K562 (cell line): ENCODE measurements at regions not wholly inside any gene's neighbourhood (a gene's known extent, or its start where the extent isn't known, plus 50 kb on each side); places are given as distances from the start of the nearest gene placed in this dataset.

Source experiments
- ATAC-seq: fragments of 200-7000 bp; cut with Tn5 transposase; 3 replicates; pipeline ENCODE4 v1.9.1; 2020; ENCODE audit warnings: moderate library complexity
- BruUV-seq: library from RNA; stranded (reverse); fragments of 400-500 nt; replicated peaks from 2 replicates; lab custom pipeline; 2021; lab: Mats Ljungman, UMichigan
- CTCF ChIA-PET: fragments of 300-600 bp; formaldehyde crosslinking; extraction: SDS; loops from one replicate; lab custom pipeline; 2021; ENCODE audit warnings: low intra/inter-chr PET ratio; lab: Yijun Ruan, JAX
- POLR2A ChIA-PET: fragments of 300-600, 350-650 bp; sonication (Branson Sonifier 250); formaldehyde crosslinking; extraction: SDS; loops from one replicate; lab custom pipeline; 2021; ENCODE audit warnings: antibody characterized with exemption, inconsistent platforms; lab: Yijun Ruan, JAX
- DNase-seq, 4 experiments: peaks; one replicate each; pipeline versions ENCODE4 v3.0.0 to v3.0.0-alpha.2; 2011 to 2018; ENCODE audit warnings: low spot score in 3 of 4, mixed read lengths in 3 of 4; ENCODE audit errors: extremely low read depth in 1 of 4
- FAIRE-seq: peaks from 2 replicates; lab custom pipeline; 2011; peaks lifted over from hg19 to GRCh38; lab: Jason Lieb, UNC
- H2AFZ ChIP-seq: 2 replicates; pipeline ENCODE4 v1.6.0; 2011; ENCODE audit warnings: low read depth, low read length, control low read depth, inconsistent platforms
- H3K27ac ChIP-seq: fragments of 200-600 bp; 3 replicates; pipeline ENCODE4 v1.8.0; 2011; ENCODE audit warnings: low read depth, mild to moderate bottlenecking, control low read depth, inconsistent platforms, low read length, moderate library complexity, mixed read lengths; ENCODE audit errors: extremely low read depth
- H3K27me3 ChIP-seq, 2 experiments: fragments of 300-600 bp in 1 of 2; 2 replicates in 1 of 2; 3 replicates in 1 of 2; pipeline versions ENCODE4 v1.6.0 to v1.8.0; 2011; ENCODE audit warnings: inconsistent platforms in 2 of 2, low read length in 2 of 2, mild to moderate bottlenecking in 1 of 2, mixed read lengths in 1 of 2, moderate library complexity in 1 of 2; ENCODE audit not compliant: control insufficient read depth in 2 of 2, insufficient read depth in 2 of 2
- H3K36me3 ChIP-seq: fragments of 300-600 bp; 3 replicates; pipeline ENCODE4 v1.8.0; 2011; ENCODE audit warnings: mild to moderate bottlenecking, low read length, inconsistent platforms; ENCODE audit not compliant: control insufficient read depth, insufficient read depth
- H3K4me1 ChIP-seq, 2 experiments: fragments of 200-600 bp in 1 of 2; replicated peaks in 1 of 2; 2 replicates in 1 of 2; 3 replicates in 1 of 2; pipeline versions ENCODE4 v1.5.1 to v1.8.0; 2011; ENCODE audit warnings: inconsistent platforms in 2 of 2, low read length in 2 of 2, mild to moderate bottlenecking in 1 of 2, mixed read lengths in 1 of 2, moderate library complexity in 1 of 2; ENCODE audit not compliant: control insufficient read depth in 2 of 2, insufficient read depth in 2 of 2
- H3K4me2 ChIP-seq: 2 replicates; pipeline ENCODE4 v1.6.1; 2011; ENCODE audit warnings: low read length, control low read depth, inconsistent platforms, mixed read lengths; ENCODE audit not compliant: insufficient read depth
- H3K4me3 ChIP-seq: fragments of 200-600 bp; sonication (generic), shearing (Covaris generic); 2 replicates; pipeline ENCODE4 v1.5.1; 2016; ENCODE audit warnings: control low read depth, inconsistent platforms
- H3K79me2 ChIP-seq: fragments of 200-600 bp; 3 replicates; pipeline ENCODE4 v1.8.0; 2011; ENCODE audit warnings: low read length, inconsistent platforms; ENCODE audit not compliant: control insufficient read depth, insufficient read depth
- H3K9ac ChIP-seq, 2 experiments: 2 replicates each; pipeline versions ENCODE4 v1.6.0 to v1.6.1; 2011; ENCODE audit warnings: low read depth in 2 of 2, low read length in 2 of 2, control low read depth in 1 of 2, inconsistent platforms in 1 of 2, mild to moderate bottlenecking in 1 of 2, mixed read lengths in 1 of 2; ENCODE audit not compliant: insufficient read depth in 1 of 2
- H3K9me1 ChIP-seq: one replicate; pipeline ENCODE4 v1.6.0; 2011; ENCODE audit warnings: inconsistent platforms, mild to moderate bottlenecking, low read length, moderate library complexity; ENCODE audit not compliant: control insufficient read depth, insufficient read depth
- H3K9me3 ChIP-seq: replicated peaks from 2 replicates; pipeline ENCODE4 v1.5.1; 2011; ENCODE audit warnings: low read depth, low read length, inconsistent platforms; ENCODE audit not compliant: control insufficient read depth, insufficient read depth
- H4K20me1 ChIP-seq: replicated peaks from 2 replicates; pipeline ENCODE4 v1.6.1; 2011; ENCODE audit warnings: low read length, inconsistent platforms, mixed read lengths; ENCODE audit not compliant: control insufficient read depth, insufficient read depth
- E2F5 ChIP-seq: sonication (generic); formaldehyde crosslinking; IDR thresholded peaks from 2 replicates; pipeline ENCODE4 v1.8.0; 2022; ENCODE audit warnings: mild to moderate bottlenecking, missing genetic modification reagents
- FUS ChIP-seq: fragments of 200-400 bp; formaldehyde crosslinking; optimal IDR thresholded peaks from 2 replicates; pipeline ENCODE3; 2017; ENCODE audit warnings: low read depth, low read length
- GABPB1 ChIP-seq: sonication (generic); formaldehyde crosslinking; IDR thresholded peaks from 2 replicates; pipeline ENCODE4 v1.8.0; 2022; ENCODE audit warnings: mild to moderate bottlenecking, missing genetic modification reagents
- HDAC3 ChIP-seq: fragments of 450-650 bp; IDR thresholded peaks from 2 replicates; pipeline ENCODE4 v1.6.1; 2018; ENCODE audit warnings: borderline replicate concordance, mild to moderate bottlenecking, moderate library complexity; ENCODE audit not compliant: partially characterized antibody
- LARP7 ChIP-seq: fragments of 450-650 bp; IDR thresholded peaks from 2 replicates; pipeline ENCODE4 v1.6.1; 2016
- LEF1 ChIP-seq: fragments of 450-650 bp; IDR thresholded peaks from 2 replicates; pipeline ENCODE4 v1.6.1; 2016; ENCODE audit warnings: mild to moderate bottlenecking
- RREB1 ChIP-seq: fragments of 250-450 bp; sonication (Bioruptor Pico); IDR thresholded peaks from 2 replicates; pipeline ENCODE4 v1.4.0; 2020
- TRIM24 ChIP-seq, 2 experiments: fragments of 450-650 bp; IDR thresholded peaks; 2 replicates each; pipeline ENCODE4 v1.6.1; 2016
- ZNF324 ChIP-seq: fragments of 250-450 bp; sonication (Bioruptor Pico); IDR thresholded peaks from 2 replicates; pipeline ENCODE4 v1.4.0; 2020; ENCODE audit warnings: mild to moderate bottlenecking
- ZNF354B ChIP-seq: fragments of 250-450 bp; sonication (Bioruptor Pico); IDR thresholded peaks from 2 replicates; pipeline ENCODE4 v1.4.0; 2020
- ZNF398 ChIP-seq: fragments of 250-450 bp; sonication (Bioruptor Pico); IDR thresholded peaks from 2 replicates; pipeline ENCODE4 v1.8.0; 2021; ENCODE audit warnings: moderate library complexity, mild to moderate bottlenecking, inconsistent platforms
- ZNF584 ChIP-seq: fragments of 200-800 bp; sonication (Bioruptor generic); IDR thresholded peaks from 2 replicates; pipeline ENCODE4 v1.6.1; 2016; ENCODE audit warnings: low read depth, mild to moderate bottlenecking, missing genetic modification characterization, missing compliant biosample characterization
- WGBS: fragments of 100-300 bp; shearing (Covaris generic); methylation state at CpG from one replicate; pipeline ENCODE4 v1.1.6; 2016; ENCODE audit warnings: low coverage, mixed read lengths; ENCODE audit not compliant: insufficient coverage; ENCODE audit errors: missing lambda C conversion rate; 5-methylcytosine and 5-hydroxymethylcytosine counted together
- in situ Hi-C: fragments of 300-500 bp; cut with MboI; formaldehyde crosslinking; loops from 4 replicates; pipeline ENCODE4 v1.15.0; 2018; ENCODE audit warnings: inconsistent platforms, mixed read lengths
- intact Hi-C: fragments of 100-400 bp; cut with micrococcal nuclease; formaldehyde crosslinking; loops from 2 replicates; pipeline ENCODE4 v1.14.2; 2022
- TF ChIP-seq, protein P1 (sequence below): IDR thresholded peaks from 2 replicates; pipeline ENCODE4 v1.6.1; 2014; ENCODE audit warnings: antibody characterized with exemption

DNA sequence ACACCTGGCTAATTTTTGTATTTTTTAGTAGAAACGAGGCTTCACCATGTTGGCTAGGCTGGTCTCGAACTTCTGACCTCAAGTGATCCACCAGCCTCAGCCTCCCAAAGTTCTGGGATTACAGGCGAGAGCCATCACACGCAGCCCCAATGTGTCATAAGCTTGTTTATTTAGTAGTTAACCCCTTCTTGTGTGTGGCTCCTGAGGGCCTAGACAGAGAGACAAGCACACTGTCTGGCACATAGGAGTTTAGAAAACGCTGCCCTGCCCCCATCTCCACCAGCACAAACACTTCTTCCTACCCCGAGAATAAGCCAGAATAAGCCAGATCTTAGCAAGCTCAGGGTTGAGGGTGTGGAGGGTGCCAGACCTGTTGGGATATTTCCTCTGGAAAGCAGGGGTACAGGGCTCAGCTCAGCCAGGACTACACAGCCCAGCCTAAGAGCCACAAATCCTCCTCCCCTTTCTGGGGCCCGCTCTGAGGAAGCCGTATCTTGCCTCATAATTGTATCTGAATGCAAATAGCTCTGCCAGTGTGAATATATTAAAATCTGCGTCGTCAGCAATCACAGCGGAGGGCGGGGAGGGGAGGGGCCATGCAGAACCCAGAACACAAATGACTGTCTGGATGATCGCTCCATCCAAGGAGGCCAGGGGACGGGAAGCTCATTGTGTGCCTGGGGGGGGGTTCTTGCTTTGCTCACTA, 247.3 kb downstream of the MN1 start:
- no TSS peak for BruUV-seq
- Histone ChIP-seq H3K4me2 (no peak overlapping the region), H2AFZ (no peak overlapping the region), H3K79me2 (no peaks in the 10 kb centered on the region), H3K27ac (no peak overlapping the region), H3K4me1 (no peaks in the 10 kb centered on the region), H3K9me3 (0 out of 2 replicates have a peak, but pooled peaks cover 1% of the 10 kb centered on the region), H3K9ac (no peak overlapping the region), H3K9me1 (no peaks in the 10 kb centered on the region), H4K20me1 (0 out of 2 replicates have a peak, but pooled peaks cover 6% of the 10 kb centered on the region), H3K36me3 (no peaks in the 10 kb centered on the region), H3K4me3 (no peak overlapping the region), H3K27me3 (peaks cover 0 to 10% of the 10 kb centered on the region in 2 experiments; a peak in 1 of 5 replicates)
- in situ Hi-C loops (no loop called here), intact Hi-C loops (no loop called here)
- FAIRE-seq = no peak
- DNase-seq = no peak
- 0% methylated on average over 8 of the region's 14 CpGs for WGBS
- ChIA-PET CTCF (no interaction called here), POLR2A (no interaction called here)
- no peak for ATAC-seq
- TF ChIP-seq FUS (no peak), HDAC3 (no peak), LARP7 (no peak), ZNF398 (CRISPR knock-in tag) (no peak), TRIM24 (IDR thresholded peaks at IDR 0.05) (no peak), ZNF354B (CRISPR knock-in tag) (no peak), GABPB1 (CRISPR knock-in tag) (no peak), E2F5 (no peak), ZNF584 (no peak), RREB1 (CRISPR knock-in tag) (no peak), ZNF324 (CRISPR knock-in tag) (no peak), LEF1 (no peak)
- TF ChIP-seq, protein P1, sequence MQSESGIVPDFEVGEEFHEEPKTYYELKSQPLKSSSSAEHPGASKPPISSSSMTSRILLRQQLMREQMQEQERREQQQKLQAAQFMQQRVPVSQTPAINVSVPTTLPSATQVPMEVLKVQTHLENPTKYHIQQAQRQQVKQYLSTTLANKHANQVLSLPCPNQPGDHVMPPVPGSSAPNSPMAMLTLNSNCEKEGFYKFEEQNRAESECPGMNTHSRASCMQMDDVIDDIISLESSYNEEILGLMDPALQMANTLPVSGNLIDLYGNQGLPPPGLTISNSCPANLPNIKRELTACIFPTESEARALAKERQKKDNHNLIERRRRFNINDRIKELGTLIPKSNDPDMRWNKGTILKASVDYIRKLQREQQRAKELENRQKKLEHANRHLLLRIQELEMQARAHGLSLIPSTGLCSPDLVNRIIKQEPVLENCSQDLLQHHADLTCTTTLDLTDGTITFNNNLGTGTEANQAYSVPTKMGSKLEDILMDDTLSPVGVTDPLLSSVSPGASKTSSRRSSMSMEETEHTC = no peak
